Kidney epithelial cell (primary cell): ENCODE measurements at regions not wholly inside any gene's neighbourhood (a gene's known extent, or its start where the extent isn't known, plus 50 kb on each side); places are given as distances from the start of the nearest gene placed in this dataset.

Source experiments
- DNase-seq: peaks from one replicate; pipeline ENCODE4 v3.0.0-alpha.2; 2010; ENCODE audit warnings: low read depth
- H3K27me3 ChIP-seq: 2 replicates; pipeline ENCODE4 v1.6.0; 2011; ENCODE audit warnings: low read length; ENCODE audit not compliant: control insufficient read depth, insufficient read depth
- H3K36me3 ChIP-seq: 2 replicates; pipeline ENCODE4 v1.5.1; 2011; ENCODE audit warnings: low read length; ENCODE audit not compliant: control insufficient read depth, insufficient read depth
- H3K4me3 ChIP-seq: 2 replicates; pipeline ENCODE4 v1.5.1; 2011; ENCODE audit warnings: low read depth, mild to moderate bottlenecking, control low read depth, low read length
- CTCF ChIP-seq: IDR thresholded peaks from 2 replicates; pipeline ENCODE4 v1.5.1; 2011; ENCODE audit warnings: mild to moderate bottlenecking, moderate library complexity, low read length, control low read depth, inconsistent platforms; ENCODE audit not compliant: insufficient read depth, poor library complexity, severe bottlenecking

- Histone ChIP-seq H3K36me3 (no peaks in the 10 kb centered on the region), H3K4me3 (no peak overlapping the region), H3K27me3 (no peaks in the 10 kb centered on the region)
- no peak for TF ChIP-seq CTCF
- no peak for DNase-seq
These were observed 175.7 kb upstream of the MEOX2 start for GRCh38 chr7:15862016-15862780.

- Histone ChIP-seq H3K27me3 (no peaks in the 10 kb centered on the region), H3K4me3 (no peak overlapping the region), H3K36me3 (no peaks in the 10 kb centered on the region)
- TF ChIP-seq CTCF = no peak
- no peak for DNase-seq
These were observed 173.9 kb upstream of the MEOX2 start for GRCh38 chr7:15860264-15860949.

GRCh38 chr7:15857026-15857425 is 170.5 kb upstream of the MEOX2 start:
- no peak for TF ChIP-seq CTCF
- no peak overlapping the region for H3K4me3 ChIP-seq
- H3K36me3 ChIP-seq = no peaks in the 10 kb centered on the region
- no peaks in the 10 kb centered on the region for H3K27me3 ChIP-seq
- no peak for DNase-seq

- no peak for TF ChIP-seq CTCF
- no peak overlapping the region for H3K4me3 ChIP-seq
- DNase-seq = no peak
- no peaks in the 10 kb centered on the region for H3K27me3 ChIP-seq
- H3K36me3 ChIP-seq = no peaks in the 10 kb centered on the region
These were observed 169.8 kb upstream of the MEOX2 start for GRCh38 chr7:15856311-15856710.

GRCh38 chr7:15855525-15856109 is 169.1 kb upstream of the MEOX2 start:
- H3K36me3 ChIP-seq = no peaks in the 10 kb centered on the region
- TF ChIP-seq CTCF = no peak
- no peaks in the 10 kb centered on the region for H3K27me3 ChIP-seq
- H3K4me3 ChIP-seq = no peak overlapping the region
- DNase-seq = no peak
